Hepatocyte (in vitro differentiated cells): ENCODE measurements at regions not wholly inside any gene's neighbourhood (a gene's known extent, or its start where the extent isn't known, plus 50 kb on each side); places are given as distances from the start of the nearest gene placed in this dataset.

ENCODE experiments used
- DNase-seq: peaks from one replicate; pipeline ENCODE4 v3.0.0-alpha.2; 2016; ENCODE audit warnings: low spot score
- H2AFZ ChIP-seq: fragments of 200-600 bp; sonication (generic); 2 replicates; pipeline ENCODE4 v1.6.0; 2016; ENCODE audit warnings: antibody characterized with exemption, mild to moderate bottlenecking
- H3K27ac ChIP-seq: fragments of 200-600 bp; sonication (generic); 2 replicates; pipeline ENCODE4 v1.5.1; 2016; ENCODE audit warnings: mild to moderate bottlenecking
- H3K27me3 ChIP-seq: fragments of 200-600 bp; sonication (generic); 2 replicates; pipeline ENCODE4 v1.6.1; 2016
- H3K36me3 ChIP-seq: fragments of 200-600 bp; sonication (generic); replicated peaks from 2 replicates; pipeline ENCODE4 v1.5.1; 2016; ENCODE audit warnings: low read depth; ENCODE audit not compliant: insufficient read depth
- H3K4me1 ChIP-seq: fragments of 200-600 bp; sonication (generic); 2 replicates; pipeline ENCODE4 v1.5.1; 2016; ENCODE audit warnings: mild to moderate bottlenecking, moderate library complexity; ENCODE audit not compliant: insufficient read depth
- H3K4me2 ChIP-seq: fragments of 200-600 bp; sonication (generic); 2 replicates; pipeline ENCODE4 v1.6.0; 2016
- H3K4me3 ChIP-seq: fragments of 200-600 bp; sonication (generic); 2 replicates; pipeline ENCODE4 v1.5.1; 2016; ENCODE audit warnings: mild to moderate bottlenecking
- H3K79me2 ChIP-seq: fragments of 200-600 bp; sonication (generic); 2 replicates; pipeline ENCODE4 v1.6.0; 2017; ENCODE audit warnings: mild to moderate bottlenecking
- H3K9me2 ChIP-seq: fragments of 200-600 bp; sonication (generic); replicated peaks from 2 replicates; pipeline ENCODE4 v1.6.0; 2017; ENCODE audit warnings: mild to moderate bottlenecking; ENCODE audit not compliant: insufficient read depth
- H3K9me3 ChIP-seq: fragments of 200-600 bp; sonication (generic); 2 replicates; pipeline ENCODE4 v1.5.1; 2016; ENCODE audit warnings: low read depth, mild to moderate bottlenecking
- H4K20me1 ChIP-seq: fragments of 200-600 bp; sonication (generic); 2 replicates; pipeline ENCODE4 v1.6.0; 2016; ENCODE audit warnings: mild to moderate bottlenecking; ENCODE audit not compliant: insufficient read depth, poor library complexity, severe bottlenecking
- EZH2 ChIP-seq: fragments of 200-600 bp; sonication (generic); IDR thresholded peaks from 2 replicates; pipeline ENCODE4 v1.6.1; 2016; ENCODE audit warnings: antibody characterized with exemption, mild to moderate bottlenecking, borderline replicate concordance
- EZH2phosphoT487 ChIP-seq: fragments of 200-600 bp; sonication (generic); IDR thresholded peaks from one replicate; pipeline ENCODE4 v1.6.1; 2018; ENCODE audit warnings: antibody characterized with exemption, mild to moderate bottlenecking, low read depth, moderate library complexity; ENCODE audit not compliant: unreplicated experiment, severe bottlenecking
- WGBS: methylation state at CpG from one replicate; pipeline ENCODE4 v1.1.6; 2016; ENCODE audit warnings: low lambda C conversion rate; ENCODE audit errors: missing lambda C conversion rate; 5-methylcytosine and 5-hydroxymethylcytosine counted together
- TF ChIP-seq, protein P1 (sequence below): fragments of 200-600 bp; sonication (generic); IDR thresholded peaks from 2 replicates; pipeline ENCODE4 v1.5.1; 2016; ENCODE audit warnings: antibody characterized with exemption, mild to moderate bottlenecking; ENCODE audit not compliant: poor library complexity

DNA sequence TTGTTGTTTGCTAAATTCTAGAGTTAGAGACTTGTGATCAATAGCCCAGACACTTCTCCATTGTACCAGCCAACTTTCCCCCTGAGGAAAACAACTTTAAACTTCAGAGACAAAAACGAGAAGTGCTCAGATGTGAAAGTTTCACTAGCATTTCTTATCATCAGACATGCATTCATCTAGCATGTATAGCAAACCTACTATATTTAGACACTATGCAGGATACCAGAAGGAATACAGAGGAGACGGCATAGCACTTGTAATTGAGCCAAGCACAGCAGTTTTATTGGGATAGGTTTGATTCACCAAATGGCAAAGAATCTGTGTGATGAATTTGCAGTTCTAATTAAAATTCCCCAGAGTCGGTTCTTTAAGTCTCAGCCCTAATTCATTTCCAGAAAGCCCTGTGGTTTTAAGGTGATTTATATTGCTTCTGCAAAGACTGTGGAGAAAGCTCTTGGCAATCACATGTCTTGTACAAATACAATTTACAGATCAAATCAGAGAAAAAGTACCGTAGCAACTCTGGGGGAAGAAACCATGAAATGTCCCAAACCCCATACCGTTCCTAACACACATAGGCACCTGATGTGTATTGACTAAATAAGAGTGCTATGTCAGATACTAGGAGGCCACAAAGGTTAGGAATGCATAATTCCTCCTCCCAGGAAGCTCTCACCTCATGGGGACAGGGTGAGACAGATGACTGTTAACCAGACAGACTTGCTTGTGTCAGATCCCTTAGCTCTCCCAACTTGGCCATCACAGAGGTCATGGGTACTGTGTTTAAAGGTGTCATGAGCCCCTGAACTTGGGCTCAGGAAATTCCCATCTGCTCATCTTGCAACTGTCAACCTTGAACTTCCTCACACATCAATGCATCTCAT, 69.6 kb upstream of the KRAS start:
- no peaks in the 10 kb centered on the region for H3K36me3 ChIP-seq
- no peaks in the 10 kb centered on the region for H3K79me2 ChIP-seq
- no peak overlapping the region for H3K4me2 ChIP-seq
- H3K27ac ChIP-seq = peak overlapping the region; percentile 49
- DNase-seq = peak; percentile 16
- no peaks in the 10 kb centered on the region for H3K9me3 ChIP-seq
- no peak overlapping the region for H2AFZ ChIP-seq
- H3K4me3 ChIP-seq = no peak overlapping the region
- no peaks in the 10 kb centered on the region for H3K9me2 ChIP-seq
- 43% methylated on average over 5 of the region's 5 CpGs for WGBS
- TF ChIP-seq, protein P1, sequence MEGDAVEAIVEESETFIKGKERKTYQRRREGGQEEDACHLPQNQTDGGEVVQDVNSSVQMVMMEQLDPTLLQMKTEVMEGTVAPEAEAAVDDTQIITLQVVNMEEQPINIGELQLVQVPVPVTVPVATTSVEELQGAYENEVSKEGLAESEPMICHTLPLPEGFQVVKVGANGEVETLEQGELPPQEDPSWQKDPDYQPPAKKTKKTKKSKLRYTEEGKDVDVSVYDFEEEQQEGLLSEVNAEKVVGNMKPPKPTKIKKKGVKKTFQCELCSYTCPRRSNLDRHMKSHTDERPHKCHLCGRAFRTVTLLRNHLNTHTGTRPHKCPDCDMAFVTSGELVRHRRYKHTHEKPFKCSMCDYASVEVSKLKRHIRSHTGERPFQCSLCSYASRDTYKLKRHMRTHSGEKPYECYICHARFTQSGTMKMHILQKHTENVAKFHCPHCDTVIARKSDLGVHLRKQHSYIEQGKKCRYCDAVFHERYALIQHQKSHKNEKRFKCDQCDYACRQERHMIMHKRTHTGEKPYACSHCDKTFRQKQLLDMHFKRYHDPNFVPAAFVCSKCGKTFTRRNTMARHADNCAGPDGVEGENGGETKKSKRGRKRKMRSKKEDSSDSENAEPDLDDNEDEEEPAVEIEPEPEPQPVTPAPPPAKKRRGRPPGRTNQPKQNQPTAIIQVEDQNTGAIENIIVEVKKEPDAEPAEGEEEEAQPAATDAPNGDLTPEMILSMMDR = no peak
- TF ChIP-seq EZH2phosphoT487 = no peak
- no peak for TF ChIP-seq EZH2
- H3K27me3 ChIP-seq = no peaks in the 10 kb centered on the region
- peaks cover 7% of the 10 kb centered on the region for H3K4me1 ChIP-seq
- no peaks in the 10 kb centered on the region for H4K20me1 ChIP-seq

- TF ChIP-seq EZH2phosphoT487 = no peak
- TF ChIP-seq, protein P1 = no peak
- TF ChIP-seq EZH2 = no peak
- WGBS = 90% methylated on average over 7 of the region's 7 CpGs
- no peaks in the 10 kb centered on the region for H3K79me2 ChIP-seq
- no peaks in the 10 kb centered on the region for H3K27me3 ChIP-seq
- no peak for DNase-seq
- H3K4me1 ChIP-seq = peaks cover 7% of the 10 kb centered on the region
- no peaks in the 10 kb centered on the region for H3K36me3 ChIP-seq
- no peak overlapping the region for H2AFZ ChIP-seq
- H4K20me1 ChIP-seq = no peaks in the 10 kb centered on the region
- no peaks in the 10 kb centered on the region for H3K9me2 ChIP-seq
- H3K9me3 ChIP-seq = no peaks in the 10 kb centered on the region
- H3K27ac ChIP-seq = peak overlapping the region; percentile 49
- H3K4me3 ChIP-seq = no peak overlapping the region
- no peak overlapping the region for H3K4me2 ChIP-seq
Observed at GRCh38 chr12:25319233-25319984, 68.7 kb upstream of the KRAS start.

DNA sequence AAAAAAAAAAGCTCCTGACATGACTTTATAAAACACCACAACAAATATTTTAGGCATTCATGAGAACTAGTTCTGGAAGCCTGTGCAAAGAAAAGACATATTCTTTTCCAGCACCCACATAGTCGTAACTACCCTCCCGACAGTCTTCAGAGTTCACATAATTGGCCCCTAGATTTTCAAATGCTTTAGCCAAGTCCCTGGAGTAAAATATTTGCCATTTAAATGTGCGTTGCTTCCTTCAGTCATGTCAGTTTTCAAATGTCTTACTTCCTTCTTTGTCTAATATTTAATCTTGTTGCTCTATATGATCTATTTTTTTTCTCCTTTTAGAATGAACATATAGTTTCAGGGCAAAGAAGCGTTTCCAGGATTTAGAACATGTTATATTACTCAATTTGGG, 66.8 kb upstream of the KRAS start:
- no peaks in the 10 kb centered on the region for H4K20me1 ChIP-seq
- H3K79me2 ChIP-seq = no peaks in the 10 kb centered on the region
- no peak for DNase-seq
- no peak overlapping the region for H3K4me2 ChIP-seq
- H3K27me3 ChIP-seq = no peaks in the 10 kb centered on the region
- no peaks in the 10 kb centered on the region for H3K9me3 ChIP-seq
- TF ChIP-seq EZH2phosphoT487 = no peak
- TF ChIP-seq, protein P1 = no peak
- no peak for TF ChIP-seq EZH2
- 76% methylated on average over 4 of the region's 4 CpGs for WGBS
- no peaks in the 10 kb centered on the region for H3K9me2 ChIP-seq
- H3K4me1 ChIP-seq = peaks cover 7% of the 10 kb centered on the region
- H3K36me3 ChIP-seq = no peaks in the 10 kb centered on the region
- no peak overlapping the region for H3K4me3 ChIP-seq
- peak overlapping the region; percentile 20 for H3K27ac ChIP-seq
- H2AFZ ChIP-seq = no peak overlapping the region
